Activated CD4-positive, alpha-beta T cell treated with anti-CD3 and anti-CD28 coated beads, Interleukin-2, Interleukin-6, amounts not matched to agents 100 ng/mL and 50 ng/mL, durations not matched to agents 16 hours and 8 hours (primary cell): ENCODE measurements at regions not wholly inside any gene's neighbourhood (a gene's known extent, or its start where the extent isn't known, plus 50 kb on each side); places are given as distances from the start of the nearest gene placed in this dataset.

Experiments
- DNase-seq: peaks from one replicate; pipeline ENCODE4 v3.0.0-alpha.2; 2020

- DNase-seq = no peak
These were observed 100.6 kb upstream of the MLIP start for GRCh38 chr6:54010340-54011276.

GRCh38 chr6:54011277-54011648 lies 100.0 kb upstream of the MLIP start:
- DNase-seq = no peak

- no peak for DNase-seq
These were observed 97.3 kb upstream of the MLIP start for GRCh38 chr6:54013966-54014365.

GRCh38 chr6:54014440-54014839 lies 96.8 kb upstream of the MLIP start:
- no peak for DNase-seq

- DNase-seq = no peak
These were observed 93.4 kb upstream of the MLIP start for GRCh38 chr6:54017877-54018276.

- no peak for DNase-seq
These were observed 92.5 kb upstream of the MLIP start for GRCh38 chr6:54018722-54019121.

GRCh38 chr6:54019860-54020259 lies 91.4 kb upstream of the MLIP start:
- DNase-seq = no peak

GRCh38 chr6:54020334-54020733 lies 90.9 kb upstream of the MLIP start:
- DNase-seq = no peak

GRCh38 chr6:54026652-54027400 lies 84.4 kb upstream of the MLIP start:
- DNase-seq = no peak

- no peak for DNase-seq
These were observed 83.1 kb upstream of the MLIP start for GRCh38 chr6:54028170-54028569.

GRCh38 chr6:54029187-54029586 lies 82.1 kb upstream of the MLIP start:
- DNase-seq = no peak

GRCh38 chr6:54031169-54031568 lies 80.1 kb upstream of the MLIP start:
- DNase-seq = no peak

GRCh38 chr6:54037277-54037779 lies 73.9 kb upstream of the MLIP start:
- DNase-seq = no peak

- no peak for DNase-seq
These were observed 70.7 kb upstream of the MLIP start for GRCh38 chr6:54040545-54040944.

- DNase-seq = no peak
These were observed 70.0 kb upstream of the MLIP start for GRCh38 chr6:54041239-54041638.

GRCh38 chr6:54043360-54043759 lies 67.9 kb upstream of the MLIP start:
- DNase-seq = no peak

GRCh38 chr6:54044059-54044458 lies 67.2 kb upstream of the MLIP start:
- no peak for DNase-seq

GRCh38 chr6:54048782-54049181 lies 62.5 kb upstream of the MLIP start:
- DNase-seq = no peak

GRCh38 chr6:54050750-54051149 lies 60.5 kb upstream of the MLIP start:
- DNase-seq = no peak

- no peak for DNase-seq
These were observed 57.3 kb upstream of the MLIP start for GRCh38 chr6:54053881-54054391.

- DNase-seq = no peak
These were observed 55.1 kb upstream of the MLIP start for GRCh38 chr6:54056105-54056504.

- DNase-seq = no peak
These were observed 54.2 kb upstream of the MLIP start for GRCh38 chr6:54057058-54057457.

GRCh38 chr6:54058236-54058635 lies 53.0 kb upstream of the MLIP start:
- no peak for DNase-seq

GRCh38 chr6:54059683-54060082 lies 51.6 kb upstream of the MLIP start:
- no peak for DNase-seq
